GM12865 (cell line): ENCODE measurements at regions not wholly inside any gene's neighbourhood (a gene's known extent, or its start where the extent isn't known, plus 50 kb on each side); places are given as distances from the start of the nearest gene placed in this dataset.

Experiments used
- DNase-seq: peaks from one replicate; pipeline ENCODE4 v3.0.0; 2010; ENCODE audit warnings: low read depth
- H3K4me3 ChIP-seq: 2 replicates; pipeline ENCODE4 v1.5.1; 2011; ENCODE audit warnings: mild to moderate bottlenecking, low read depth, low read length, control low read depth
- CTCF ChIP-seq: IDR thresholded peaks from 2 replicates; pipeline ENCODE4 v1.5.1; 2011; ENCODE audit warnings: low read length, control low read depth, low read depth, inconsistent platforms; ENCODE audit not compliant: insufficient read depth; ENCODE audit errors: missing control alignments

- no peak overlapping the region for H3K4me3 ChIP-seq
- TF ChIP-seq CTCF, result no peak
- no peak for DNase-seq
Observed at GRCh38 chr4:128337863-128338262, 50.2 kb upstream of the PGRMC2 start.
